AG09309 (cell line): ENCODE measurements at regions not wholly inside any gene's neighbourhood (a gene's known extent, or its start where the extent isn't known, plus 50 kb on each side); places are given as distances from the start of the nearest gene placed in this dataset.

Experiments
- DNase-seq: peaks from one replicate; pipeline ENCODE4 v3.0.0-alpha.2; 2010; ENCODE audit warnings: low read depth
- H3K4me3 ChIP-seq: 2 replicates; pipeline ENCODE4 v1.5.1; 2011; ENCODE audit warnings: mild to moderate bottlenecking, low read depth, low read length, moderate library complexity; ENCODE audit not compliant: control insufficient read depth
- TF ChIP-seq, protein P1 (sequence below): IDR thresholded peaks from 2 replicates; pipeline ENCODE4 v1.5.1; 2011; ENCODE audit warnings: mild to moderate bottlenecking, low read depth, low read length, inconsistent platforms; ENCODE audit not compliant: insufficient read depth, control insufficient read depth; ENCODE audit errors: missing control alignments

GRCh38 chr11:82355313-82355823 lies 378.3 kb downstream of the FAM181B start:
- DNase-seq = no peak

DNA sequence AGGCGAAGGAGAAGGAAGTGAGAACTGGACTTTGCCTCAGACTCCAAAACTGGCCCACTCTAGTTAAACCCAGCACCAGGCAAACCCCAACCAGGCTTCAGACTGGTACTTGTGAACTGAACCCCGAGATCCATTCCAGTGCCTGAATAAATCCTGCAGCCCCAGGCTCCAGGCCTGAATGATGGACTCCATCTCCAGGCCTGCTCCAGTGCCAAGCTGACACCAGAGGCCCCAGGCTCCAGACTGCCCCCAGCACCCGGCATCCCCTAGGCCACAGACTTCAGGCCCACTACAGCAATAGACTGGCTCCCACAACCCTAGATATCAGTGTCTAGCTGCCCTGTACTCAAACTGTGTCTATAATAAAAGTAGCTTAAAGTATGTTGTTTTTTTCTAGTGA lies 406.8 kb downstream of the FAM181B start:
- no peak overlapping the region for H3K4me3 ChIP-seq
- DNase-seq = no peak
- TF ChIP-seq, protein P1, sequence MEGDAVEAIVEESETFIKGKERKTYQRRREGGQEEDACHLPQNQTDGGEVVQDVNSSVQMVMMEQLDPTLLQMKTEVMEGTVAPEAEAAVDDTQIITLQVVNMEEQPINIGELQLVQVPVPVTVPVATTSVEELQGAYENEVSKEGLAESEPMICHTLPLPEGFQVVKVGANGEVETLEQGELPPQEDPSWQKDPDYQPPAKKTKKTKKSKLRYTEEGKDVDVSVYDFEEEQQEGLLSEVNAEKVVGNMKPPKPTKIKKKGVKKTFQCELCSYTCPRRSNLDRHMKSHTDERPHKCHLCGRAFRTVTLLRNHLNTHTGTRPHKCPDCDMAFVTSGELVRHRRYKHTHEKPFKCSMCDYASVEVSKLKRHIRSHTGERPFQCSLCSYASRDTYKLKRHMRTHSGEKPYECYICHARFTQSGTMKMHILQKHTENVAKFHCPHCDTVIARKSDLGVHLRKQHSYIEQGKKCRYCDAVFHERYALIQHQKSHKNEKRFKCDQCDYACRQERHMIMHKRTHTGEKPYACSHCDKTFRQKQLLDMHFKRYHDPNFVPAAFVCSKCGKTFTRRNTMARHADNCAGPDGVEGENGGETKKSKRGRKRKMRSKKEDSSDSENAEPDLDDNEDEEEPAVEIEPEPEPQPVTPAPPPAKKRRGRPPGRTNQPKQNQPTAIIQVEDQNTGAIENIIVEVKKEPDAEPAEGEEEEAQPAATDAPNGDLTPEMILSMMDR = no peak

More at GRCh38 chr11:82355313-82355823, 378.3 kb downstream of the FAM181B start:
- TF ChIP-seq, protein P1 = no peak
- H3K4me3 ChIP-seq = no peak overlapping the region

DNA sequence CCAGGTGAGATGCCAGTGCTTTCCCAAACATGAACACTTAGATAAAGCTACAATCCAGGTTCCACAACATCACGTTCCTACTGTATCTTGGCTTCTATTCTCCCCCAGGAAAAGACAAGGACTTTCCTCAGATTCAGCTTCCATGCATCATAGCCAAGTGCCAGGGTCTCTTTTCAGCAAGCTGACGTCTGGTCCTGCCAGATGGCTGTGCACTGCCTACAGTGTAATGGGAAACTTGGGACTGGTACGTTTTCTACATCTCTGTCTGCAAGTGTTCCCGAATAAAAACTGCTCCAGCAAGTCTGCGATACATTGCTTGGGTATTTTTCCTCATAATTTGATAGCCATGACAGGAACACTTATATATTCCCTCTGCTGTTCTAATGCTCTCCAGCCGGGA lies 412.5 kb downstream of the FAM181B start:
- TF ChIP-seq, protein P1 = no peak
- DNase-seq = no peak

DNA sequence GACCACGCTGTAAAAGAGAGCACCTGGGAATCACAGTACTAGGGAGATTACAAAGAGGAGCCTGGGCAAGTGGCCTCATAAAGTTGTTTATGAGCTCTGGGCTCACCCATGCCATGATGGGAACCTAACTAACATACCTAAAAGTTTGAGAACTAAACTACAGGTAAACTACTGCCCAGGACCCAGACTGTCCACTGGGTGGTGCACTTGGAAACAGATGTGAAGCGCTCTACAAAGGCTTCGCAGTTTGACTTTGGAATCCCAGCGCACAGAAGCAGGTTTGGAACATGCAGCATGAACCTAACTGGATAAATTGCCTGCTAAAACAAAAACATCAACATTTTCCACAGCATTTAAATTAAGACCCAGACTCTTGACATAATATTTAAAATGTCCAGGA lies 418.6 kb downstream of the FAM181B start:
- H3K4me3 ChIP-seq = no peak overlapping the region
- no peak for DNase-seq
- TF ChIP-seq, protein P1 = no peak

More for the DNA sequence above, 412.5 kb downstream of the FAM181B start:
- no peak overlapping the region for H3K4me3 ChIP-seq

DNA sequence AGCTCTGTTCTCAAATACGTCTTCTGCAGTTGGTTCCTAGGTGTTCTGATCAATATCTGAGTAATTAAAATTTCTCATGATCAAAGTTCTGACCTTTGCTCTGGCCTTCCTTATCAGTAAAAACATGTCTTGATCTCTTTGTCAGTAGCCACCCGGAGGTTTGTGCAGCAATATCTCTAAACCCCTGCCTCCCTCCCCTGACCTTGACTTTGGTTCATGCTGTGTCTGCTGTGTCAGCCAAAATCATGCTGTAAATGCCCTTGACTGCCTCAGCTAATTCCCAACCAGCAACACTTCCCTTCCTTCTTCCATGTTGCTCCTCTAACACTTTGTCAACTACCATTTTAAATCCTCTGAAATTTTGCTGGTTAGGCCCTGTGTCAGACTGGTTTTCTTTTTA lies 424.7 kb downstream of the FAM181B start:
- TF ChIP-seq, protein P1 = no peak
- H3K4me3 ChIP-seq = no peak overlapping the region
- no peak for DNase-seq

DNA sequence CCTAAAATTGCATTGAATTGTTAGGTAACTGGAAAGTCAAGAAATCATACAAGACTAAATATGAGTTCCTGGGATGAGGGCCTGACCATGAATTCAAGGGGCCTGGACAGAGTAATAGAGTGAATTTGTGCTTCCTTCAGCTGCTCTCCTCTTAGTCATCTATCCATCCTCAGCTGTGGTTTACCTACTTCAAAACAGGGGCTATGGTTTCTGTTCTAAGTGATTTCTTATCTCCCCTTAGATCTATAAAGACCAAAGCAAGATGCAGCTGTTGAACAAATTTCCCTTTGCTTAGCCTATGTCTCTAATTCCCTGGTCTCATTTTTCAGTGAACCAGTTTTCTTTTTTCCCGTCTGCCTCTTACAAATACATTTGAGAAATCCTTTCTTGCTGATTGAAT lies 428.5 kb downstream of the FAM181B start:
- H3K4me3 ChIP-seq = no peak overlapping the region
- no peak for DNase-seq
- TF ChIP-seq, protein P1 = no peak

DNA sequence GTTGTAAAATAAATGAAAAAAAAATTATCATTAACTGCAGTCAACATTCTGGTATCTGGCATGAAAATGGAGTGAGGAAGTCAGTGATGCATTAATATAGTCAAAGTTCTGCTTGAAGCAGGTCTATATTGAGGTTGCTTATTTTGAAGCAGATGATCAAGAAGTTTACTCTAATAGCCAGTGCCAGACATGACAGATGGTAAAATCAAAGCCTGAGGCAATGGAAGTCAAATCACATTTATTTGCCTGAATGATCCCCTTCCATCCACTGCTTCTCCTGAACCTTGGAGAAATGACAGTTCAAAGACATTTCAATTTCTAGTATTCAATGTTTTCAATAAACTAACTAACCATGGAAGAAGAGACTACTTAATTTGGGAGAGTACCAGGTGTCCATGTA lies 430.0 kb downstream of the FAM181B start:
- DNase-seq = no peak
- TF ChIP-seq, protein P1 = no peak
- no peak overlapping the region for H3K4me3 ChIP-seq
